Activated naive CD4-positive, alpha-beta T cell treated with anti-CD3 and anti-CD28 coated beads for 36 hours (primary cell): ENCODE measurements at regions not wholly inside any gene's neighbourhood (a gene's known extent, or its start where the extent isn't known, plus 50 kb on each side); places are given as distances from the start of the nearest gene placed in this dataset.

Experiments
- CTCF ChIA-PET: fragments of 350-600 bp; sonication (Branson Sonifier 250); formaldehyde crosslinking; loops from one replicate; lab custom pipeline; 2021; ENCODE audit warnings: antibody characterized with exemption; lab: Charles Lee
- DNase-seq: peaks from one replicate; pipeline ENCODE4 v3.0.0-alpha.2; 2020
- H3K27ac Mint-ChIP-seq: one replicate; pipeline ENCODE4 v1.8.0; 2021; ENCODE audit warnings: mild to moderate bottlenecking, mixed read lengths
- H3K27me3 Mint-ChIP-seq: one replicate; pipeline ENCODE4 v1.8.0; 2021; ENCODE audit warnings: low read depth, mixed read lengths
- H3K36me3 Mint-ChIP-seq: one replicate; pipeline ENCODE4 v1.8.0; 2021; ENCODE audit warnings: low read depth, mixed read lengths
- H3K4me1 Mint-ChIP-seq: one replicate; pipeline ENCODE4 v1.8.0; 2021; ENCODE audit warnings: low read depth, mixed read lengths
- H3K4me3 Mint-ChIP-seq: one replicate; pipeline ENCODE4 v1.8.0; 2021; ENCODE audit warnings: mild to moderate bottlenecking, moderate library complexity, mixed read lengths
- H3K9me3 Mint-ChIP-seq: one replicate; pipeline ENCODE4 v1.8.0; 2021; ENCODE audit warnings: mixed read lengths
- intact Hi-C: fragments of 100-400 bp; cut with micrococcal nuclease; formaldehyde crosslinking; loops from one replicate; pipeline ENCODE4 v1.15.1; 2023

GRCh38 chr10:33535866-33536265 is 201.4 kb upstream of the NRP1 start:
- Mint-ChIP-seq H3K4me3 (no peak overlapping the region), H3K4me1 (no peaks in the 10 kb centered on the region), H3K9me3 (no peaks in the 10 kb centered on the region), H3K27me3 (peaks cover 29% of the 10 kb centered on the region), H3K36me3 (no peaks in the 10 kb centered on the region), H3K27ac (no peak overlapping the region)
- intact Hi-C loops, result no loop called here
- CTCF ChIA-PET, result no interaction called here
- no peak for DNase-seq

GRCh38 chr10:33534416-33534815 is 199.9 kb upstream of the NRP1 start:
- Mint-ChIP-seq H3K9me3 (no peaks in the 10 kb centered on the region), H3K4me1 (no peaks in the 10 kb centered on the region), H3K27ac (no peak overlapping the region), H3K27me3 (peaks cover 25% of the 10 kb centered on the region), H3K4me3 (no peak overlapping the region), H3K36me3 (no peaks in the 10 kb centered on the region)
- no peak for DNase-seq
- intact Hi-C loops, result no loop called here
- CTCF ChIA-PET, result no interaction called here

- intact Hi-C loops, result no loop called here
- H3K9me3 Mint-ChIP-seq, result no peaks in the 10 kb centered on the region
- no peak overlapping the region for H3K4me3 Mint-ChIP-seq
- H3K36me3 Mint-ChIP-seq, result no peaks in the 10 kb centered on the region
- no peak for DNase-seq
- H3K27me3 Mint-ChIP-seq, result peaks cover 23% of the 10 kb centered on the region
- CTCF ChIA-PET, result no interaction called here
- H3K4me1 Mint-ChIP-seq, result no peaks in the 10 kb centered on the region
- no peak overlapping the region for H3K27ac Mint-ChIP-seq
These were observed 199.1 kb upstream of the NRP1 start for GRCh38 chr10:33533612-33534011.

GRCh38 chr10:33532901-33533300 is 198.4 kb upstream of the NRP1 start:
- no peak for DNase-seq
- CTCF ChIA-PET, result no interaction called here
- H3K9me3 Mint-ChIP-seq, result no peaks in the 10 kb centered on the region
- H3K27me3 Mint-ChIP-seq, result peaks cover 20% of the 10 kb centered on the region
- no peaks in the 10 kb centered on the region for H3K36me3 Mint-ChIP-seq
- H3K27ac Mint-ChIP-seq, result no peak overlapping the region
- intact Hi-C loops, result no loop called here
- no peak overlapping the region for H3K4me3 Mint-ChIP-seq
- no peaks in the 10 kb centered on the region for H3K4me1 Mint-ChIP-seq

GRCh38 chr10:33529234-33529633 is 194.8 kb upstream of the NRP1 start:
- intact Hi-C loops, result no loop called here

GRCh38 chr10:33524966-33525365 is 190.5 kb upstream of the NRP1 start:
- CTCF ChIA-PET, result no interaction called here

More at GRCh38 chr10:33529234-33529633, 194.8 kb upstream of the NRP1 start:
- peaks cover 4% of the 10 kb centered on the region for H3K27me3 Mint-ChIP-seq
- no peaks in the 10 kb centered on the region for H3K36me3 Mint-ChIP-seq
- no peak overlapping the region for H3K4me3 Mint-ChIP-seq
- no peak for DNase-seq
- CTCF ChIA-PET, result interaction anchor here (0.6 kb wide), 1 partner anchor 715 kb away, joined by 4 read pairs; no protein-coding TSS in a partner anchor
- no peaks in the 10 kb centered on the region for H3K4me1 Mint-ChIP-seq
- no peaks in the 10 kb centered on the region for H3K9me3 Mint-ChIP-seq
- no peak overlapping the region for H3K27ac Mint-ChIP-seq

GRCh38 chr10:33524041-33524440 is 189.6 kb upstream of the NRP1 start:
- CTCF ChIA-PET, result interaction anchor here (0.7 kb wide), 1 partner anchor 451 kb away, joined by 3 read pairs; no protein-coding TSS in a partner anchor
- H3K27me3 Mint-ChIP-seq, result peaks cover 15% of the 10 kb centered on the region
- no peak for DNase-seq
- no peak overlapping the region for H3K27ac Mint-ChIP-seq
- H3K4me1 Mint-ChIP-seq, result no peaks in the 10 kb centered on the region
- H3K36me3 Mint-ChIP-seq, result no peaks in the 10 kb centered on the region
- no peak overlapping the region for H3K4me3 Mint-ChIP-seq
- H3K9me3 Mint-ChIP-seq, result no peaks in the 10 kb centered on the region
- intact Hi-C loops, result no loop called here

More at GRCh38 chr10:33524966-33525365, 190.5 kb upstream of the NRP1 start:
- peaks cover 11% of the 10 kb centered on the region for H3K27me3 Mint-ChIP-seq
- intact Hi-C loops, result no loop called here
- H3K9me3 Mint-ChIP-seq, result no peaks in the 10 kb centered on the region
- no peaks in the 10 kb centered on the region for H3K4me1 Mint-ChIP-seq
- no peaks in the 10 kb centered on the region for H3K36me3 Mint-ChIP-seq
- no peak for DNase-seq
- H3K4me3 Mint-ChIP-seq, result no peak overlapping the region
- no peak overlapping the region for H3K27ac Mint-ChIP-seq

GRCh38 chr10:33523236-33523792 is 188.8 kb upstream of the NRP1 start:
- Mint-ChIP-seq H3K4me3 (no peak overlapping the region), H3K27me3 (peaks cover 19% of the 10 kb centered on the region), H3K4me1 (no peaks in the 10 kb centered on the region), H3K9me3 (no peaks in the 10 kb centered on the region), H3K27ac (no peak overlapping the region), H3K36me3 (no peaks in the 10 kb centered on the region)
- intact Hi-C loops, result no loop called here
- DNase-seq, result no peak
- CTCF ChIA-PET, result interaction anchor here (0.7 kb wide), 1 partner anchor 450 kb away, joined by 3 read pairs; no protein-coding TSS in a partner anchor

- Mint-ChIP-seq H3K27me3 (peaks cover 19% of the 10 kb centered on the region), H3K36me3 (no peaks in the 10 kb centered on the region), H3K9me3 (no peaks in the 10 kb centered on the region), H3K27ac (no peak overlapping the region), H3K4me3 (no peak overlapping the region), H3K4me1 (no peaks in the 10 kb centered on the region)
- intact Hi-C loops, result no loop called here
- DNase-seq, result no peak
- CTCF ChIA-PET, result no interaction called here
These were observed 187.4 kb upstream of the NRP1 start for GRCh38 chr10:33521904-33522303.

- Mint-ChIP-seq H3K27me3 (peaks cover 19% of the 10 kb centered on the region), H3K36me3 (no peaks in the 10 kb centered on the region), H3K27ac (no peak overlapping the region), H3K4me1 (no peaks in the 10 kb centered on the region), H3K4me3 (no peak overlapping the region), H3K9me3 (no peaks in the 10 kb centered on the region)
- no peak for DNase-seq
- CTCF ChIA-PET, result interaction anchor here (0.6 kb wide), 1 partner anchor 14 kb away, joined by 4 read pairs; no protein-coding TSS in a partner anchor
- intact Hi-C loops, result no loop called here
These were observed 186.6 kb upstream of the NRP1 start for GRCh38 chr10:33521062-33521461.

GRCh38 chr10:33520223-33520622 is 185.8 kb upstream of the NRP1 start:
- Mint-ChIP-seq H3K27ac (no peak overlapping the region), H3K36me3 (no peaks in the 10 kb centered on the region), H3K4me3 (no peak overlapping the region), H3K4me1 (no peaks in the 10 kb centered on the region), H3K27me3 (peaks cover 19% of the 10 kb centered on the region), H3K9me3 (no peaks in the 10 kb centered on the region)
- CTCF ChIA-PET, result interaction anchor here (0.6 kb wide), 1 partner anchor 15 kb away, joined by 4 read pairs; no protein-coding TSS in a partner anchor
- DNase-seq, result no peak
- intact Hi-C loops, result no loop called here

- H3K27me3 Mint-ChIP-seq, result peaks cover 19% of the 10 kb centered on the region
- H3K9me3 Mint-ChIP-seq, result no peaks in the 10 kb centered on the region
- H3K27ac Mint-ChIP-seq, result no peak overlapping the region
- DNase-seq, result no peak
- no peaks in the 10 kb centered on the region for H3K36me3 Mint-ChIP-seq
- intact Hi-C loops, result no loop called here
- no peak overlapping the region for H3K4me3 Mint-ChIP-seq
- no peaks in the 10 kb centered on the region for H3K4me1 Mint-ChIP-seq
- CTCF ChIA-PET, result no interaction called here
These were observed 184.8 kb upstream of the NRP1 start for GRCh38 chr10:33519130-33519860.

GRCh38 chr10:33510206-33510605 is 175.7 kb upstream of the NRP1 start:
- Mint-ChIP-seq H3K4me3 (no peak overlapping the region), H3K27ac (no peak overlapping the region), H3K36me3 (no peaks in the 10 kb centered on the region), H3K4me1 (peaks cover 3% of the 10 kb centered on the region), H3K9me3 (no peaks in the 10 kb centered on the region), H3K27me3 (peaks cover 14% of the 10 kb centered on the region)
- intact Hi-C loops, result no loop called here
- no peak for DNase-seq
- CTCF ChIA-PET, result no interaction called here
